Fibroblast of skin of right biceps (primary cell): ENCODE measurements at regions not wholly inside any gene's neighbourhood (a gene's known extent, or its start where the extent isn't known, plus 50 kb on each side); places are given as distances from the start of the nearest gene placed in this dataset.
"Not testable (repeated sequence)": the region's sequence is repeated elsewhere in the genome, so short reads cannot be mapped to it uniquely, and the experiment has no call there.

ENCODE experiments used
- DNase-seq: peaks from one replicate; pipeline ENCODE4 v3.0.0-alpha.2; 2013

- DNase-seq: no peak
These were observed 147.6 kb upstream of the BARHL2 start for GRCh38 chr1:90864681-90865080.

- DNase-seq: no peak
These were observed 145.7 kb upstream of the BARHL2 start for GRCh38 chr1:90862782-90863181.

- not testable (repeated sequence) for DNase-seq
These were observed 144.3 kb upstream of the BARHL2 start for GRCh38 chr1:90861421-90861820.

- DNase-seq: no peak
These were observed 139.4 kb upstream of the BARHL2 start for GRCh38 chr1:90856463-90857007.

- no peak for DNase-seq
These were observed 137.4 kb upstream of the BARHL2 start for GRCh38 chr1:90854397-90854924.

GRCh38 chr1:90851711-90852050 is 134.6 kb upstream of the BARHL2 start:
- DNase-seq: no peak

- peak; percentile 74 for DNase-seq
These were observed 134.0 kb upstream of the BARHL2 start for GRCh38 chr1:90850898-90851710.

- no peak for DNase-seq
These were observed 133.2 kb upstream of the BARHL2 start for GRCh38 chr1:90850181-90850897.

GRCh38 chr1:90841473-90841872 is 124.4 kb upstream of the BARHL2 start:
- no peak for DNase-seq

GRCh38 chr1:90840352-90840751 is 123.2 kb upstream of the BARHL2 start:
- no peak for DNase-seq

GRCh38 chr1:90839323-90839722 is 122.2 kb upstream of the BARHL2 start:
- DNase-seq: no peak

GRCh38 chr1:90838720-90839119 is 121.6 kb upstream of the BARHL2 start:
- DNase-seq: no peak

GRCh38 chr1:90837420-90837819 is 120.3 kb upstream of the BARHL2 start:
- no peak for DNase-seq

- no peak for DNase-seq
These were observed 119.2 kb upstream of the BARHL2 start for GRCh38 chr1:90836345-90836679.

GRCh38 chr1:90835661-90836344 is 118.7 kb upstream of the BARHL2 start:
- DNase-seq: no peak

GRCh38 chr1:90834886-90835660 is 118.0 kb upstream of the BARHL2 start:
- peak; percentile 20 for DNase-seq

GRCh38 chr1:90834354-90834885 is 117.3 kb upstream of the BARHL2 start:
- DNase-seq: no peak

- DNase-seq: no peak
These were observed 116.5 kb upstream of the BARHL2 start for GRCh38 chr1:90833466-90834110.

GRCh38 chr1:90831910-90832309 is 114.8 kb upstream of the BARHL2 start:
- DNase-seq: no peak

GRCh38 chr1:90826834-90827233 is 109.7 kb upstream of the BARHL2 start:
- DNase-seq: no peak

GRCh38 chr1:90826024-90826423 is 108.9 kb upstream of the BARHL2 start:
- DNase-seq: no peak

GRCh38 chr1:90824551-90824950 is 107.4 kb upstream of the BARHL2 start:
- no peak for DNase-seq
